ENCODE measurements at regions not wholly inside any gene's neighbourhood (a gene's known extent, or its start where the extent isn't known, plus 50 kb on each side); places are given as distances from the start of the nearest gene placed in this dataset.

GRCh38 chr1:226798427-226799411 lies 59.6 kb upstream of the ITPKB start:
- Mint-ChIP-seq H3K4me1 (ENCODE audit: low read depth) (peaks cover 33% of the 10 kb centered on the region), H3K9me3 (no peaks in the 10 kb centered on the region), H3K36me3 (no peaks in the 10 kb centered on the region), H3K4me3 (peak overlapping the region; percentile 49), H3K27me3 (no peaks in the 10 kb centered on the region), H3K27ac (peak overlapping the region; percentile 95)
- POLR2A ChIA-PET = interaction anchor here (0.5 kb wide), 1 partner anchor 140 kb away, joined by 3 read pairs; no protein-coding TSS in a partner anchor
- CTCF ChIA-PET = interaction anchor here (0.6 to 1.7 kb wide), 4 partner anchors 13 to 172 kb away, joined by 3 read pairs; no protein-coding TSS in a partner anchor
- peak; percentile 84 for DNase-seq
- intact Hi-C loops (cut with micrococcal nuclease) = loop anchor here (1.0 kb wide), 1 partner anchor 59 kb away; the partner anchor contains the start of gene ITPKB

GRCh38 chr1:226797151-226797550 lies 58.1 kb upstream of the ITPKB start:
- POLR2A ChIA-PET = no interaction called here
- intact Hi-C loops (cut with micrococcal nuclease) = no loop called here
- no peak for DNase-seq
- Mint-ChIP-seq H3K4me3 (no peak overlapping the region), H3K4me1 (ENCODE audit: low read depth) (peaks cover 33% of the 10 kb centered on the region), H3K27ac (no peak overlapping the region), H3K27me3 (no peaks in the 10 kb centered on the region), H3K36me3 (no peaks in the 10 kb centered on the region), H3K9me3 (no peaks in the 10 kb centered on the region)
- CTCF ChIA-PET = no interaction called here

- H3K4me1 Mint-ChIP-seq (ENCODE audit: low read depth) = peaks cover 20% of the 10 kb centered on the region
- DNase-seq = no peak
- H3K27ac Mint-ChIP-seq = no peak overlapping the region
- H3K4me3 Mint-ChIP-seq = no peak overlapping the region
- POLR2A ChIA-PET = no interaction called here
- H3K27me3 Mint-ChIP-seq = no peaks in the 10 kb centered on the region
- CTCF ChIA-PET = interaction anchor here (1.5 kb wide), 1 partner anchor 34 kb away, joined by 4 read pairs; no protein-coding TSS in a partner anchor
- H3K36me3 Mint-ChIP-seq = no peaks in the 10 kb centered on the region
- intact Hi-C loops (cut with micrococcal nuclease) = no loop called here
- H3K9me3 Mint-ChIP-seq = no peaks in the 10 kb centered on the region
These were observed 54.7 kb upstream of the ITPKB start for GRCh38 chr1:226793620-226794276.

GRCh38 chr1:226792368-226792767 lies 53.3 kb upstream of the ITPKB start:
- peaks cover 14% of the 10 kb centered on the region for H3K4me1 Mint-ChIP-seq (ENCODE audit: low read depth)

GRCh38 chr1:226790545-226791181 lies 51.6 kb upstream of the ITPKB start:
- intact Hi-C loops (cut with micrococcal nuclease) = no loop called here
- peak; percentile 41 for DNase-seq
- Mint-ChIP-seq H3K4me3 (no peak overlapping the region), H3K4me1 (ENCODE audit: low read depth) (peaks cover 19% of the 10 kb centered on the region), H3K9me3 (no peaks in the 10 kb centered on the region), H3K27me3 (no peaks in the 10 kb centered on the region), H3K27ac (no peak overlapping the region), H3K36me3 (no peaks in the 10 kb centered on the region)
- CTCF ChIA-PET = interaction anchor here (0.6 to 1.3 kb wide), 3 partner anchors 156 to 559 kb away, joined by 3 to 5 read pairs (median 3); no protein-coding TSS in a partner anchor
- POLR2A ChIA-PET = interaction anchor here (1.2 kb wide), 1 partner anchor 147 kb away, joined by 3 read pairs; no protein-coding TSS in a partner anchor

More at GRCh38 chr1:226792368-226792767, 53.3 kb upstream of the ITPKB start:
- DNase-seq = no peak
- no peaks in the 10 kb centered on the region for H3K36me3 Mint-ChIP-seq
- ChIA-PET CTCF (interaction anchor here (0.8 kb wide), 1 partner anchor 166 kb away, joined by 3 read pairs; no protein-coding TSS in a partner anchor), POLR2A (no interaction called here)
- H3K4me3 Mint-ChIP-seq = no peak overlapping the region
- no peak overlapping the region for H3K27ac Mint-ChIP-seq
- intact Hi-C loops (cut with micrococcal nuclease) = no loop called here
- no peaks in the 10 kb centered on the region for H3K9me3 Mint-ChIP-seq
- no peaks in the 10 kb centered on the region for H3K27me3 Mint-ChIP-seq

- ChIA-PET POLR2A (no interaction called here), CTCF (no interaction called here)
- Mint-ChIP-seq H3K4me3 (no peak overlapping the region), H3K27ac (no peak overlapping the region), H3K36me3 (no peaks in the 10 kb centered on the region), H3K9me3 (no peaks in the 10 kb centered on the region), H3K27me3 (no peaks in the 10 kb centered on the region), H3K4me1 (ENCODE audit: low read depth) (peaks cover 19% of the 10 kb centered on the region)
- no peak for DNase-seq
- intact Hi-C loops (cut with micrococcal nuclease) = no loop called here
These were observed 49.9 kb upstream of the ITPKB start for GRCh38 chr1:226788965-226789364.

All from activated CD4-positive, alpha-beta memory T cell treated with anti-CD3 and anti-CD28 coated beads for 36 hours (primary cell).